ENCODE measurements at regions not wholly inside any gene's neighbourhood (a gene's known extent, or its start where the extent isn't known, plus 50 kb on each side); places are given as distances from the start of the nearest gene placed in this dataset.

DNA sequence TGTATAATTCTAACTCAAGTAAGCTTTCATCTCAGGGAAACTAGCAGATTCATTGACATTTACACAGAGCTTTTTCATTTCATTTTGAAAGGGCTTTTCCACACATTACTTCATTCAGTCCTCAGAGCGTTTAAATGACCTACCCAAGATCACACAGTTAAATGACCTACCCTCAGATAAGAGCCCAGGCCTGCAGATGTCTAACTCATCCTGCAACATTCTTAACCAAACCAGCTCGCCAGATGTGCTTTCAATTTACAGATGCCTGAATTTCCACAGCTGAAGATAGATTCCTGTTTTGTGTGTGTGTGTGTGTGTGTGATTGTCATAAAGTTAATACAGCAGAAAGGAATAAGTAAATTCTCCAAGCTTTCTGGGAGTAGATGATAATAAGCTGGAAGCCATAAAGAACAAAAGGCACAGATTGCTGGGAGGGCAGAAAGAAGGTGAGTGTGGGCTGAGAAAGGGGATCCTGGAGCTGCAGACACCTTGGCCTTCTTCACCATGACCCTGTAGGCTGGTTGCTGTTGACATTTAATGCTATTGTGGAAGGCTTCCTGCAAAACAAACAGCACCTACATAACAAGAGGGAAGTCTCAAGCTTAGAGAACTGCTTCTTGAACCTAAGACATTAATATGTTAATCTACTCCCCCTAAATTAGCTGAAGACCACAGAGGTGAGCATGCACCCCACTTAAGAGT lies 489.7 kb upstream of the CELF2 start:
- DNase-seq, result no peak

DNA sequence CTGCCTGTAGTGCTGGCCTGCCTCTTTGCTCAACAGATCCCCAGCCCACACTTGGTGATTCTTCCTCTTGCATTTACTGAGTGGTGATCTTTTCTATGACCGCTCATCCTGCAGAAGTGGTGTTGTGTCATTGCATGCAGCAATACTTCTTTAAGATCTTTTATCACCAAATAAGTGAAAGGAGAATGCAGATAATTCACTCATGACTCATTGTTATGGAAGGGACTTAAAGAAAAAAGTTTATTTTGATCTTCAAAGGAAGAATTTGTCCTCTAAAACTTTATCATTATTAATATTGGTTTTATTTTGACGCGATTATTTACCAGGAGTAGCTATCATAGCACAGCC lies 489.1 kb upstream of the CELF2 start:
- DNase-seq, result no peak

DNA sequence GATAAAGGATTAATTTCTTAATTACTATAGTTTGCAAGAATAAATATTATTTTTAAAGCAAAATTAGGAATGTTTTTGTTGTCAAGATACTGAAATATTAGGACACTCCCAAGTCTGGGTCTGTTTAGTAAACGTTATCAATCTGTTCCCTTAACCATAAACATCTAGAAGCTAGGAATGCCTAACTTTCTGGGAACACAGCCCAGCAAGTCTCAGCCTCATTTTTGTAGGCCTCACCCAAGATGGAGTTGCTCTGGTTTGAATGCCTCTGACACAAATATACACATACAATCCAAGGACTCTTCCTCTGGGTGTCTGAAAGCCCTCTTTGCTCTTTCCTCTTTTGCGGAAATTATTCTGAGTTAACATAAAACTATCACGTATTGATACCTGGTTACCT lies 487.4 kb upstream of the CELF2 start:
- DNase-seq, result no peak

DNA sequence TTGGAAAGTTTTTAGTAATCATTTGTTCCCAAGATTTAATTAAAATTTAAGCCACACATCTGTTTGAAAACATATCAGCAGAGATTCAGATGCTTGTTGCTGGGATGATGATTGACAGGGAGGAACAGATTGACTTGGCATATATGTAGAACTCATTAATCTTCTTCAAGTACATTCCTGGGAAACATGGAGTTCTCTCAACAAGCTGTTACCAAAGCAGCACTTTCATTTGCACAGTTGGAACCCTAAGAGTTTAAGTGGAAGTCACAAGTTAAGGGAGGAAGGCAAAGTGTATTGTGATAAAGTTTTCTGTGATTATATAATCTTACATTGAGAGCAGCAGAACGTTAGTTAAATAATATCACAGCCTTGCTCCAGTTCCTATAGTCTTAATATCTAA lies 485.4 kb upstream of the CELF2 start:
- peak in 1 of 3 experiments; percentile 19 for DNase-seq

DNA sequence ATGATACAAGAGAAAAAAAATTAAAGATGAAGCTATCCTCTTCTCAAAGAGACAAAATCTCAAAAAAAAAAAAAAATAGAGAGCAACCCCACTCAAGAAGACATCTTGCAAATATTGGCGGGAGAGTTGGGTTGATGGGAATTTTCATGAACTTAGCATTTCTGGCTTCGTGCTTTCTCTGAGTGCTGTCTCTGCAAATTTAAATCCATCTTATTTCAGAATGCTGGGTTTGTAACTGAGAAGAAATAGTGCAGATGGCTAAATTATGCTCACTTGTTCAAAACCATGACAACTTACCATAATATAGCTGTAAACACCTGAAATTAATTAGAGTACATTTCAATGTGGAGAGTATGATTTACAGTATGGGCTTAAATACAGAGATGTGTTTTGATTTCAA lies 484.8 kb upstream of the CELF2 start:
- DNase-seq, result no peak

DNA sequence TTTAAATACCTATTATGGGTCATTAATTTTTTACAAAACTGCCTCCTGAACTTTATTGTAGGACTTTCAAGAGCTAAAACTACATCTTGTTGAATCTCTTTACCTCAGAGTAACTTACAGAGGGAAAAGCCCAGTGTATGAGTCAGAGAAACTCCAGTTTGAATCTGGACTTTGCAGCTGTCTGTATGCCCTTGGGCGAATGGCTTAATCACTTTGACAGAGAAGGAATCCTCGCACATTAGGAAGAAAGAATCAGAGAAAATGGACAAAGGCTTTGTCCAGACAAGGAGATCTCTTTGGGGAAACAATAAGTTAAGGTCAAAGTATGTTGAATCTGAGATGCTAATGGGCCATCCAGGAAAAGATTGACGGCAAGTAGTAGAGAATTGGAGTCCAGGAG lies 484.2 kb upstream of the CELF2 start:
- no peak for DNase-seq

DNA sequence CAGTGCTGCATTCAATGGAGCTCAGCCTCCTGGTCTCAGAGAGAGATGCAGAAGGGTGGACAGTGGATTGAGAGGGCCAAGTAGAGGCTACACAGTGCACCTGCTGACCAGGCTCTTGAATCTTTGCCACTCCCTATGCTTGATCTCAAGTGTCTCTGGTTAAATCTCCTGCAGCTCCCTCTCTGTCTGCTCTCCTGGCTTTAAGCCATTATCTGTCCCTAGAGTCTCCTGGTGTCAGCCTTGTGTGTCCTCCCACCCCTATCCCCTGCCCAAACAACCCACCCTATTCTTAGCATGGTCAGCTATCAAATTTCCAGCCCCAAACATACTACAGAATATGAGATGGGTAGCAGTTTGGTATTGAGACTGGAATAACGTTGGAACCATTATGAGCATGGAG lies 479.3 kb upstream of the CELF2 start:
- DNase-seq, result no peak

DNA sequence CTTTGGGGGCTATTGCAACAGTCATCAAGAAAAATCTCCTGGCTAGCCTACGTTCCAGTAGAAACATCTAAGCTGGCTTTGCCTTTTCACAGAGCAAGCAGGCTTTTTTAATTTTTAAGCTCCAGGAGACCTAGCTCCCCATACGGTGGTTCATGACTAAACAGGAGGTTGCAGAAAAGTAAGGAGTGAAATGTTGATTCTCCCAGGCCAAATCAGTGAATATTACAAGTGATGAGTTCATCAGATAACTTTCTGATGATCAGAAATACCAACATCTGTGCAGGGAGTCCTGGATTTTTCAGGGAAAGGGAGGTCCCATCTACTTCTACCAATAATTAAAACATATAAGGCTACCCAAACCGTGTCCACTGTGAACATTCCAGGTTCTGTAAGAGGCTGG lies 477.3 kb upstream of the CELF2 start:
- DNase-seq, result no peak

DNA sequence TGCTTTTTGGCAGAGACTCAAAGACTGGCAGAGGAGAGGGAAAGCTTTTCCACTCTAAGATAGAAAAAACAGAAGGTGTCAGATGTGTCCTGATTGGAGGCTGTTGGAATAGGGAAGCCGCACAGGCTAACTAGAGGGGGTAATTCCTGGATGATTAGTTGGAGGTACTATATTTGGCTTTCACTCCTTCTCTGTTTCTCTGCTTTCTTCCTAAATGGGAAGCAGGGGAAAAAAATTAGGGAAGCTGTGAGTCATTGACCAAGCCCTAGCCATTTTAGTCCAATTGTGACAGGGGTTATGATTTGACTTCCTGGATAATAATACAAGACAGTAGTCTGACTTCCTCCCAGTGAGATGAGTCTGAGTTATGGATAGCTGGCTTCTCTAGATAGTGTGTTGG lies 475.2 kb upstream of the CELF2 start:
- DNase-seq, result no peak

DNA sequence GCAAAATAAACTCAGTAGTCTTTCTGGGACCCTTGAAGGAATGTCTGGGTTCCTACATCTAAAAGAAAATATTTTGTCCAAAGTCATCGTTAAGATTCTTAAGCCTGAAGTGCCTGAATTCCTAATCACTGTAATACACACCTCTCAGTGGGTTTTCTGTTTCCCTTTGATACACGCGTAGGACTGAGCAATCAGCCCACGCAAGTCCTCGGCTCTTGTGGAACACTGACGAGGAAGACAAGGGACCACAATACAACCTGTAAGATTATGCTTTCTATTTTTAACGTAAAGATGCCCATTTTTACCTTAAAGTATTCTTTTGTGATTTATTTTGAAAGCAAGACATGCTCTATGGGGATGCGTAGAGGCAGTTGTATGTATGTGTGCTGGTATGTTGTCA lies 472.8 kb upstream of the CELF2 start:
- no peak for DNase-seq

DNA sequence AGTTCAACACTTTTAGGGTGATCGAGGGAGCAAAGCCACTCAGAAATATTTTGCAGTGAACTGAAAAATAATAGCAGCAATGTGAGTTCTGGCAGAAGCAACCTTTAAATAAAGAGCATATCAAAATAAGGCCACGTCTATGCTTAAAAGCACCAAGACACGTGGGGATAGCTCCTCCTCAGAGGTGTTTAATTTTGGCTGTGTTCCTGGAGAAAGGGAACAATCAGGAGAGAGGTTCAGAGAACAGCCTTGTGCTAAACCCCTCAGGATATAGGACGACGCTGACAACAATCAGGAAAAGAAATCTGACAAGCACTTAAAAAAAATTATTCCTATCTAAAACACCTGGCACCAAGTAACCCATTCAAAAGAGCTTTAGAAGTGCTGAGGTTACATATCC lies 471.9 kb upstream of the CELF2 start:
- no peak for DNase-seq

DNA sequence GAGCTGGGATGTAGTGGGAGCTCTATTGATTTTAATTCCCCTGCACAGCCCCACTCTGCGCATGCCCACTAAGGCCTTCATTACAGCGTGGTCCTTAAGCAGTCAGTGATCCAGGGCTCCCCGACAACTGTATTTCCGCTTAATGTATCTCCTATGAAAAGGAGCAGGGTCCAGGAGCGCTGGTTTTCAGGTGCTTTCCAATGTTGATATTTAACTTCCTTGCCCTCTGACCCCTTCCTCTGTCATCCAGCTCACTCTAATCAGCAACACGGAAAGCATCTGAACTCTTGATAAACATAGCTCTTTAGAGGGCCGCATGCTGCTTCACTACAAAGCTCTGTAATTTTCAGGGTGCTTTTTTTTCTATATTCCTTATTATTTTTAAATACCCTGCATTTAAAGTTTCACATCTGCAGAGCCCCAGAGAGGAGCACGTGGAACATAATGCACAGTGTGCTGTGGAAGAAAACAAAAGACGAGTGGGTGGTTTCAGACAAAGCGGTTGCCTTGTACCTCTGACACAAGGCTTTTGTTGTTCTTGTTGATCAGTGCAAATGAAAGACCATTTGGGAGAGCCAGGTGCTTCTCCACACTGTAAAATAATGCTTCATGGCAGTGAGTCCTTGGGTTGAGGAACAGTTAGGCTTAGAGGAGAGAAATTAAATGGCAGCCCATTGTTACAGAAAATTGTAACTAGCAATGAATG lies 465.9 kb upstream of the CELF2 start:
- peak in 1 of 3 experiments; percentile 67 for DNase-seq

DNA sequence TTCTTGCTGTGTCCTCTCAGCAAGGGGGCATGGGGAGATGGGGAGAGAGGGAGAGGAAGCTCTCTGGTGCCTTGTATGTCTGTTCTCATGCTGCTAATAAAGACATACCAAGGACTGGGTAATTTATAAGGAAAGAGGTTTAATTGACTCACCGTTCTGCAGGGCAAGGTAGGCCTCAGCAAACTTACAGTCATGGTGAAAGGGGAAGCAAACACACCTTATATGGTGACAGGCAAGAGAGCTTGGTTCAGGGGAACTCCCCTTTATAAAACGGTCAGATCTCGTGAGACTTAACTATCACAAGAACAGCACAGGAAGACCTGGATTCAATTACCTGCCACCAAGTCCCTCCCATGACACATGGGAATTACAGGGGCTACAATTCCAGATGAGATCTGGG lies 464.7 kb upstream of the CELF2 start:
- no peak for DNase-seq

DNA sequence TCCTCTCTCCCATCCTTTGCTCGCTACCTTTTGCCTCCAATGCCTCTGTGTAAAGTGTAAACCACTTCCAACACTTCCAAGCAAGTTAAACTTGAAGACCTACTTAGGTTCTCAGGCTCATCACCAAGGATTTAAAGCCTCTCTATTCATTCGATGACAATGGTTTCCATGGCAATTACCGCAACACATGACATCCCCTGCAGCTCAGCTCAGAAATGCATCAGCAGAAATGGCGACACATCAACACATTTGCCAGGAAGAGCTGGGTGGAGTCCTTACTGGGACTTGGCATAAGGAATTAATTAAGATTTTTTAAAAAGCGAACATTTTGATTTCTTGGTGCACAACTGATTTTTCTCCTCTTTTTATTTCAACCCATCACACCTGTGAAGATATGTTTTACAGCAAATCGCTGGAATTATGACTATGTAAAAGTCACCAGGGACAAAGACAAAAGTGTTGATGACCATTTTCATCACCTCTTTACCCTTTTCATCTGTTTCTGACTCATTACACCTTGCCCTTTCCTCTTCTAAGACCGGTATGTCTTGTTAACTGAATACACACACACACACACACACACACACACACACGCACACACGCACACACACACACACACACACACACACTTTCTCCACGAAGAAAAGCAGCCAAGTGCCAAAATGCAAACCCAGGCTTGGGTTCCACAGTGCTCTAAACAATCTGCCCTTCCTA lies 453.4 kb upstream of the CELF2 start:
- peak in 1 of 3 experiments; percentile 51 for DNase-seq

DNA sequence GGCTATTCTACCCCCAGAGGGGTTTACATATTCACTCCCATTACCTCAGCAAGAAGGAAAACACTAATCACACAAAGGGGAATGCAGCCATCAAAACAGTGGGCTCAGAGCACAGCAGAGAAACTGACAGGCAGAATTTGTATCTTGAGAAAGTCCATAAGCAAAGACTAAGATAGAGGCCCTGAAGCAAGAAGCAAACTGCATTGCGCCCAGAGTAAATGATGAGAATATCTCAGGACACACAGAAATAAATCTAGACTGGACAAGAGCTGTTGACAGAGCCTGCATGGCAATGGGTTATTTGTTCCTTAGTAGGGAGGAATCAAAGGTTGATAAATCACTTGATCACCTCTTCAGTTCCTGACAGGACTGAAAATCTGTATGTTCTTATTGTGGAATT lies 440.7 kb upstream of the CELF2 start:
- no peak for DNase-seq

DNA sequence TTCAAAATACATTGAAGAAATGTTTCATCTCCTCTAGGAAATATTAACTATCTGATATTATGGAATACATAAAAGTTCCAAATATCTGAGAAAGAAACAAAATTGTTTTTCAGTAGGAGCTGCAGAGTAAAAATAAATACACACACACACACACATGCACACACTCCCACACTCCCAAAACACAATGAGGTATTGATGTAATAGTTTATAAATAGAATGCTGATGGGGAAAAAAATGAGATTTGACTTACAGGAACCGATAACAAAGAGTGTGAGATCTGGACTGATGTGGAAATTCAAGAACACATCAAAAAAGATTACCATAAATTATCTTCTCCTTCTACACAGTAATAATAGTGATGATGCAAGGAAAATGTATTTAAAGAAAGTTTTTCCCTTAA lies 438.0 kb upstream of the CELF2 start:
- no peak for DNase-seq

DNA sequence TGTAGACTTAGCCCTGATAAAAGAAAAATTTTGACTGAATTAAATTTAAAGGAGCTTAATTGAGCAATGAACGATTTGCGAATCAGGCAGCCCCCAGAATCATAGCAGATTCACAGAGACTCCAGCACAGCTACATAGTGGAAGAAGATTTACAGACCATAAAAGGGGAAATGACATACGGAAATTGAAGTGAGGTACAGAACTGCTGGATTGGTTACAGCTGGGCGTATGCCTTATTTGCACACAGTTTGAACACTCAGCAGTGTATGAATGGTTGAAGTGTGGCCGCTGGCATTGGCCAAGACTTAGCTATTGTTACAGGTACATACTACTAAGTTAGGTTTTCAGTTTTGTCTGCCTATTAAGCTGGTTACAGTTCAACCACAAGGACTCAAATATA lies 433.5 kb upstream of the CELF2 start:
- DNase-seq, result no peak

DNA sequence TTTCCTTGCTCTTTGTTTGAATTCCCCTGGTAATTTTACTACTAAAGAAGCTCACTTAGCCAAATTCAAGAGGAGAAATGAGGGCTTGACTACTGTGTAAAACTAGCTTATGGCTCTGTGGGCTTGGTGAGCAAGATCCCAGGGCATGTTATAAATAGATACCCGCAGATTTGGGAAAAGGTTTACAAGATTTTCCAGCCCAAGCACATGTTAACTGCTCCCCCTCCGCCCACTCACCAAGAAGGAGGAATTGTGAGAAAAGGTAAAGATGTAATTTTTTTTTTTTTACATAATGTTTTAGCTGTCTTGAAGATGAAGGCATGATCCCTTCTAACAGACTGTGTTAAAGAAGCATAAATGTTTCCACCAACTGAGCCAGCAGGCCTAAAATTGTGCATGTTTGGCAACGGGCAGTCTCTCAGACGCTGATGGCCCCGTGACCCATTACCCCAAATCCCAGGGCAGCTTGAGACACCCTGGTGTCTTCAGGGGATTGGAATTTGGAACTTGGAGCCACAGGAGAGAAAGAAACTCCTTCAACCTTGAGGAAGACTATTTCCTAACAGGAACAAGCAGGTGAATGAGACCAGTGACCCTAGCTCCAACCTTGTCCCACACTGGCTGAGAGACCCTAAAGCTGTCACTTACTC lies 429.8 kb upstream of the CELF2 start:
- no peak for DNase-seq

DNA sequence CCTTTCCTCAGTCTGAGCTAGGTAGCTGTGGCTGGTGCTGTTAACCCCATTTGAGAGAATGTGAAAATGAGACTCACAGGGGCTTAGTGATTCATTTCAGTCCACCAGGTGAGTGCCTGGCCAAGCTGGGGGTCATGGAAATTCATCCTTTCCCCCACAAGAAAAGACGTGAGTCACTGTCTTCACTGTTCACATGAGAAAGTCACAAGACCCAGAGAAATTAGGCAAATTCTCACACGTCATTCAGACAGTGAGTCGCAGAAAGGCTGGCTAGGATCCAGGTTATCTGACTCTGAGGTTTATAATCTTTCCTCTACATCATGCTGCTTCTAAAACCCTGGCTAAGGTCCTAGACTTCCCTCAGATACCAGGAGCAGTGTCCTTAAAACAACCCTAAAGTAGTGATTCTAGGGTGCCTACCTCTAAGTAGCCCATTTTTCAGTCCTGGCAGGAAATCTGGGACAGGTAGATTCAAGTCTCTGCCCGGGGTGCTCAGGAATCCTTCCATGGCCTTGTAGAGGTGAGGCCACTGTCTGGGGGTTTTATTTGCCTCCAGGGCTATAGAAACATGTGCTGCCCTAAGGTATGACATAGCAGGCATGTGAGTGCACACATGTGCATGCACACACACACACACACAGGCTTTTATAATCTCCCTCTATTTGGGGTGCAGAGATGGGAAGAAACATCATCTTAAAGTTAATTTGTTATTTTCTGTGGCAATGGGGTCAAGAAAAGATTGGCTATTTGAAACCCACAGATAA lies 427.9 kb upstream of the CELF2 start:
- no peak for DNase-seq

DNA sequence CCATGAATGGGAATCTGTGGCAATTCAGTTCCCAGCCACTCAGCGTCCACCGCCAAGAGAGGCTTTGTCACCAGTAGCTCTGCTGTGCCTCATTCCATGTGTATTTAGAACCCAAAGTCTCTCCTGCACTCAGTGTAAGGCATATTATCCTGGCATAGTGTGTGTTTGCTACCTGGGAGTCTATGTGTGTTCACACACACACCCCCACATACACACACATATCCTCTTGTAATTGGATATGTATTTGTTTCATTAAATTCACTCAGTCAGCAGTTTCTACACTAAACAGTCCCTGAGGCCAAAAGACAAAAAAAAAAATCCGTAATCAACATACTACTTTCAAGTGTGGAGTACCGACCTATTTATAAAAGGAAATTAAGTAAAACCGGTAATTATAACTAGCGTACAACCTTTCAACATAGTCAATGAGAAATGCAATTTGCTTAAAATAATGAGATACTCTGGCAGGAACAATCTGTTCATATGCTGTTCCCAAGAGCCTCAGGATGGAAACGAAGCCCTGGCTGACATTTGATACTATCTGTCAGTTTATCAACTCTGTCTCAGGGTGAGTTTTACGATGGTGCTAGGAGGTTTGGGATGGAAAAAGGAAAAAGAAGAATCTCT lies 425.8 kb upstream of the CELF2 start:
- DNase-seq, result no peak

DNA sequence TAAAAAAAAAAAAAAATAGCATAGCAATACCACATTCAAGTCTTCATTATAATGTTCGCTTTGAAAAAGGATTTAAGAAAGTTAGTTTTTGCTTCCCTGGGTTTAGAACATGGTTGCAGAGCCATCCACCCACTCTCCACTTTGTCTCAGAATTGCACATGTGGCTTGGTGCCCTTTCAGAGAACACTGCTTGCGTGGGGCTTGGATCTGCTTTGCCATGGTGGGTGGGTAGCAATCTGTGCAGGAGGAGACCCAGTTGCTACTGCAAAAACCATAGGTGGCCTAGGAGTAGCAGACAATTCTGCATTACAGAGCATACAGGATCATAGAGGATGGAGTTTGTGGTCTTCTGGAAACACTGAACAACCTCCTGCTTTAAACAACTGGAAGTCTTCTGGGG lies 421.4 kb upstream of the CELF2 start:
- DNase-seq, result no peak

DNA sequence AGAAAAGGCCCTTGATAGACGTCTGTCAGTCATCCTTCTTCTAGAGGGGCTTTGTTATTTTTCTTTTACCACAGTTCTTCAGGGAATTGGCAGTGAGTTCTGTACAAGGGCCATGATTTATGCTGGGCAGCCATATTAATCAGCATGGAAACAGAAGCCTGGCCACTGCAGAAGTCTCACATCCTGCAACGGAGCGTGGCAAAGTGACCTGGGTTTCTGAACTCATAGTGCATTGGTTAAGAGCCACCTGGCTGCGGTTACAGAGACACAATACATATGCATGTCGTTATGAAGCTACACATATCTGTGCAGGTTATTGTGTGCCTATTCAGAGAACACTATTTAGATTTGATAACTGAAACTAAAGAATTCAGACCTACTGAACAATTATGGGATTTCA lies 419.4 kb upstream of the CELF2 start:
- peak in 1 of 3 experiments; percentile 84 for DNase-seq

DNA sequence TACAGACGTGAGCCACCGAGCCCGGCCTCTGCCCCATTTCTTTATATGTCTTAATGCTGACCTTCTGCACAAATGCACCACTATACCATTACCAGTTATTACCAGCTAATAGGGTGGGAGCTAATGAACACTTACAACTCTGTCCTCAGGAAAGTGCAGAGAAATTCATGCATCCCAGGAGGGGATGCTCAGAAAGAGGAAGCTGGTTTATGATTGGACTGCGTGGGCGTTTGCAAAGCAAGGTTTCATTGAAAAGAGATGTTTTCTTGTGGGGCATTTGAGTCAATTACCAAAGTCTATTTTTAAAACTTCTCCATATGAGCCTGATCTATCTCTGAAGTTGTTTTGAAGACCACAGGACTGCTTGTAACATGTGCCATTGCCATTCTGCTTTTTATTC lies 417.7 kb upstream of the CELF2 start:
- DNase-seq, result no peak

Measured in NCI-H1417 (cell line).